ENCODE measurements at regions not wholly inside any gene's neighbourhood (a gene's known extent, or its start where the extent isn't known, plus 50 kb on each side); places are given as distances from the start of the nearest gene placed in this dataset.
"Not testable (repeated sequence)": the region's sequence is repeated elsewhere in the genome, so short reads cannot be mapped to it uniquely, and the experiment has no call there.

DNA sequence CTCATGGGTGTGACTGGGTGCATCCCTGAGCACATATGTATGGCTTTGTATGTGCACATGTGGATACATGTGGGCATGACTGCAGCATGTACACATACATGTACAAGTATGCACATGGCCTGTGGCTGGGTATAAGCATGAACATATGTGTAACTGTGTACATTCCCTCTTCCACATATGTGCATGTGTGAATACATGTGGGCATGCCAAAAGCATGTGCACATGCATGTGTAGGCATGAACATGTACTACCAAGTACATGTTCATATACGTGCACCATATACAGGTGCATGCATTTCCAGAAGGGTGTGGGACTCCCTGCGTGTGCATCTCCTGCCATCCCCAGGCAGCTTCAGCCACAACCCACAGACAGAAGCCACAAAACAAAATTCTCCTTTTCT lies 208.2 kb downstream of the MN1 start:
- DNase-seq, result no peak

DNA sequence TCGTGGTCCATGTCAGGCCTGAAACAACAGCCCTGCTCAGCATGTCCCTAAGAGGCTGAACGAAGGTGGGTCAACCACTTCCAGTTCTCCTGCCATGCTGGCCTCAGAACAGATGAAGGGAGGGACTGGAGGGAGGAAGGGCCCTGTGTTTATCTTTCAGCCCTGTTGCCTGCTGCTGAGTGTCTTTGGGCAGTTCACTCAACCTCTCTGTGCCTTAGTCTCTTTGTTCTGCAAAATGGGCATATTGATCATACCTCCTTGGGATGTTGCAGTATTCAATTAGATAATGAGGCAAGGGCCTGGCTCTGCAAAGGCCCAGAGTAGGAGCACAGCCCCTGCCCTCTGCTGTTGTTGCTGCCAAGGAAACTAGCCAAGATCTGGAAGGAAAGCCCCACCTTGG lies 207.5 kb downstream of the MN1 start:
- no peak for DNase-seq

DNA sequence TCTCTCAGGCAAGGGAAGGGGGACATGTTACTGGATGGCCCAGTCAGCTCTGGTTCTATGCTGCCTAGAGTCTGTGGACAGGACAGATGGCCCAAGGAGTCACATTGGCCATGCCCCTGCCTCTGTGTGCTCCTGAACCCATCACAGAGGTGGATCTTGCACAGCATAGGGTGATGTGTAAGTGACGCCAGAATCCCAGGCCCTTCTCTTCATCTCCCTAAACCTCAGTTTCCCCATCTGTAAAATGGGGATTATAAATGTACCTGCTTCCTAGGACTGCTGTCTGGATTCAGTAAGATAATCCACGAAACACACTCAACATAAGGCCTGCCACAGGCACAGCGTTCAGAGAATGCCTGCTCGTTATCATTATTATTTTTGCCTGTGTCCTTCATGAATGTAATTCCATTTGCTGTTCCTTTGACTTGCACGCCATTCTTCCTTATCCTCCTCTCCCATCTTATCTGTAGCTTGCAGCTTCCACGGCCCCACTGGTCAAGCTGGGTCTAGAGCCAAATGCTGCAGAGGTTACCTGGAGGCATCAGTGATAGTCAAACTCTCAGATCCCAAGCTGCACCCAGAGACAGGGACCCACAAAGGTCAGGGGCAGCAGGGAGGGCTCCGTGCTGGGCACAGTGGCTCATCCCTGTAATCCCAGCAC lies 207.0 kb downstream of the MN1 start:
- no peak for DNase-seq

DNA sequence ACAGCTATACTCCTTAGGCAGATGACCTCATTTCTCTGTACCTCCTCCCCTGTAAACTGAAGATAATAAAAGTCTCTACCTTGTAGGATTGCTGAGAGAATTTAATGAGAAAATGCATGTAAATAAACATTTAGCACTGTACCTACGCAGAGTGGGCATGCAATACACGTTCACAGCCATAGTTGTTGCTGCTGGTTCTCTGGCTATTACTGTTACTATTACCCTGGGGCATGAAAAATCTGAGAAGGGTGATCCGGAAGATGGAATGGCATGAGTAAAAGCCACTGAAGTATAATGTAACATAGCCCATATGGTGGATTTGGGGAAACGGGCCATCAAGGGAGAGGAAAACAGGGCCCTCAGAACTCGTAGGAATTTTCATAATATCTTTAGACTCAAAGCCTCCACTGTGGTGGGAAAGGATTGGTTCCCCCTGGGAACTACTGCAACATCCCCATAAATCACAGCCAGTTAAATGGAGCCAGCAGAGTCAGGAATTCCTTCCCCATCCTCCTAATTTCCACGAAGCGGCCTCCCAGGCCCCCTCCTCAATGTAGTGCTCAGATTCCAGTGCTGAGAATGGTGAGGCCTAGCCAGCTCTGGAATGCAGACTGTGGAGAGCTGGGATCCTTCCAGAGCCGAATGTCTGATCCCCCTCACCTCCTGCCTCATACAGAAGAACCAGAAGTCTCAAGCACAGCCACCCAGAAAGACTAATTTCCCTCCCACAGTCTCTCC lies 205.3 kb downstream of the MN1 start:
- DNase-seq, result no peak

DNA sequence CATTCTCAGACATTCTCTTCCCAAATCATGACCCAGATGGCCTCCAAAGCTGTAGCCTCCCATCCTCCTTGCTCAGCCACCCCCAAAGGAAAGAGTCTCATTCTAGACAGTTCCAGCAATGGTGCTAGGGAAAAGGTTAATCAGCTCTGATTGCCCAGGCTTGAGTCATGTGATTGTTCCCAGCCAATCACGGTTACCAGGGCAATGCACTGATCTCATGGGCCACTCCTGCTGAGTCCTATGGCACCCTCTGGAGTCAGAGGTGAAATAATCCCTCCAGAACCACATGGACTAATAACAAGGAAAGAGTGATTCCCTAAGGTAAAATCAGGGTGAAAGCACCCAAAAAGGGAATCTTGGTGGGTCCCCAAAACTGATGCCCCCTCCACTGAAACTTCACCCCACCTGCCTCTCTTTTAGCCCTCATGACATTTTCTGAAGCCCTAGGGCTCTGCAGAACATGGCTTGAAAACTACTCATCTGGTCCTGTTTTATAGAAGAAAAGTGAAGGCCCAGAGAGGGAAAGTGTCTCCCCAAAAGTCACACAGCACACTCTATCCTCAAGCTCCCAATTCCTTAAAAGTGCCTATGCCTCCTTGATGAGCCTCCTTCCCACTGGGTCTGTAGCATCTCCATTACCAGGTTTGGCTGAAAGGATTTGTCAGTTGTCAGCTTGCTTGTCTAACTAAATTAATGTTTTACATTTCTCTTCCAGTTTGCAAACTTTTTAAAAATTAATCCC lies 203.7 kb downstream of the MN1 start:
- DNase-seq, result no peak

DNA sequence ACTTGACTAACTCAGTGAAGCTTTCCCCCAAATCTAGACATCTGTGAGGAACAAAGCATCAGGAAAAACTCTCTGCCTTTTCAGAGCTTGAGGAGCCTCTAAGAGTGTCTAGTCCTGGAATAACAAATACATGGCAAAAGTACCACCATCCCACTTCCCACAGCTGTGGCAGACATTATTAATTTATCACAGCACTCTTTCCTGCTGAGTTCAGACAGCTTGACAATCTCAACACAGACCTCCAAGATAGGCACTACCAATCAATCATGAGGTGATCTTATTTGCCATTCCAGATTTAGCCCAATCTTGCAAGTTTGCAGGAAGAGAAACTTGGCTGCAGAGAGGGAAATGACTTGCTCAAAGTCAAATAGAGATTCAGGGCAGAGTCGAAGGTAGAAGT lies 202.8 kb downstream of the MN1 start:
- no peak for DNase-seq

DNA sequence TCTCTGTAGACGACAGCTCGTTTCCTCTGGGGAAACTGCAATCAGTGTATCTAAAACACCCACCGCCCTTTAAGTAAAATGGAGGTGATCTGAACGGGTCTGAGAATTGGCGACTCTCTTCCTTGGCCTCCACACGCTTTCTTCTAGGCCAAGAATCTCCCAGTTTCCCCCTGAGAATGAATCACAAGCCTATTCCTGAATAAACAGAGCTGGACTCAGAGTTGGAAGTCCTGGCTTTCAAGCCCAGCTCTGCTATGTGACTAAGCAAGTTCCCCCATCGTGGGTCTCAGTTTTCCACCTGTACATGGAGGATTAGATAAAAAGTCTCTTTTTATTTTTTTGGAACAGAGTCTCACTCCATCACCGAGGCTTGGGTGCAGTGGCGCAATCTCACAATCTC lies 200.4 kb downstream of the MN1 start:
- DNase-seq, result no peak

DNA sequence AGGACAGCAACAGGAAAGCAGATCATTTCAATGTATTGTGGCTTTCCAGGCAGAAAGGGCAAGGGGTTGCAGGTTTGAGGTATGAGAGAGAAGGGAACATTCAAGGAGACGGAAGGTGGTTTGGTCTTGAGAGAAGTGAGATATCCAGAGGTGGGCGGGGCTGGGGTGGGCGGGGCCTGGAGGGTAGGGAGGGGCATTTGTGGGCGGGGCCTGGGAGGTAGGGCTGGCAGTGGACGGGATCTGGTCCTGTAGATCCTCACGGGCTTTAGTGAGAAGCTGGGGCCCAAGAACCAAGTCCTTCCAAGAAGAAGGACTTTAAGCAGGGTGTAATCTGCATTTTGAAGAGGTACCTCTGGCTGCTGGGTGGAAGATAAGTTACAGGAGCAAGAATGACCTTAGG lies 199.2 kb downstream of the MN1 start:
- no peak for DNase-seq

DNA sequence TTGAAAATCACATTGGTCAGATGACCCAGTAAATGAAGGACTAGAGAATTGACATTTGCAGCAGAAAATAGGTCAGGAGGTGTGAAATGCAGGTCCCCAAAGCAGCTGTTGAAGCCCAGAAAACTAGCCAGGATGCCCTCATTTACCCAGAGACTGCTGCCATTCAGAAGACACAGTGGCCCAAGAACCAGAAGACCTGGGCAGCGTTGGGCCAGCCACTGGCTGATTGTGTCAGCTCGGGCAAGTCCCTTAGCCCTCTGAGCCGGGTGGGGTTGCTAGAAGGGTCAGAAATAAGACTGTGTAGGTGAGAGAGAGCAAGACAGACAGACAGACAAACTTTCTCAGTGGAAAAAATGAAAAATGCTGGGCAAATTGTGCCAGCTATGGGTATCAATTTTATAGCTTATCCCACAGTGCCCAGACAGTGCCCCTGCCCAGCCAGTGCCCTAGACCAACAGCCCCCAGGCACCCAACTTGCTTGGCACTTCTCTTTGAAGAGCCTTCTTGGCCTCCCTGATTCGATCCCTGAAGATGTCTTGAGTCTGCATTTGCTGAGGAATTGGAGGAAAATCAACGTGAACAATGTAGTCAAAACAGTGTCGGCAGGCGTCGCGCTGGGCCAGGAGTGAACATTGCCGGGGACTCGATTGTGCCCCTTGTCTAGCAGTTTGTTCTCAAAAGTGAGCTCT lies 198.3 kb downstream of the MN1 start:
- DNase-seq, result no peak

DNA sequence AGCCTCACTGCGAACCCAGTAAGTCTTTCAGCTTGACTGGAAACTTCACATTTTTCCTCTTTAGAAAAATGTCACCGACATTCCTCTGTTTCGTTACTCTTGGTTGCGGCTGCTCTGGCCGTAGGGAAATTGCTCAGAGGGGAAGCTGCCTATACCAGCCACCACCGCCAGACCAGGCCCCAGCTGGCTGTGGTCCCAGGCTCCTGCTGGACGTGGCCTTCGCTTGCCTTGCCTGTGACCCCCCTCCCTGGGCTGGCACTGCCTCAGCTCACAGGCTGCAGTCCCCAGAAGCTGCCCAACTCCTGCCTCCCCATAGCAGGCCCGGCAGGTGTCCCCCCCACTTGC lies 197.8 kb downstream of the MN1 start:
- no peak for DNase-seq

DNA sequence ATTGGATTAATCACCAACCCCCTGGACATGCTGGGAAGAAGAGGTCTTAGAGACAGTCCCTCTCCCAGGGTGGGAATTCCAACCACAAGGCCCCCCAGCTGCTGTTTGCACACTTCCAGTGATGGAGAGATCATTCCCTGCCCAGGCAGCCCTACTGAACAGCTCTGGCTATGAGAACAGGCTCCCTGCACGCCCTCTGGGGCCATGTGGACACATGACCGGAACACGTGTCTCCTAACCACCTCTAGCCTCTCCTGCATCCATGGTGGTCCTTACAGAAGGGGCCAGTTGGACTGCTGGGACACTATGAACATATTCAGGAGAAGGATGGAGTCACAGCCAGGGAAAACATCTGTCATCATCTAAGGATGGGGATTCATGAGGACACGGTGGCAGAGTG lies 196.2 kb downstream of the MN1 start:
- DNase-seq, result no peak

DNA sequence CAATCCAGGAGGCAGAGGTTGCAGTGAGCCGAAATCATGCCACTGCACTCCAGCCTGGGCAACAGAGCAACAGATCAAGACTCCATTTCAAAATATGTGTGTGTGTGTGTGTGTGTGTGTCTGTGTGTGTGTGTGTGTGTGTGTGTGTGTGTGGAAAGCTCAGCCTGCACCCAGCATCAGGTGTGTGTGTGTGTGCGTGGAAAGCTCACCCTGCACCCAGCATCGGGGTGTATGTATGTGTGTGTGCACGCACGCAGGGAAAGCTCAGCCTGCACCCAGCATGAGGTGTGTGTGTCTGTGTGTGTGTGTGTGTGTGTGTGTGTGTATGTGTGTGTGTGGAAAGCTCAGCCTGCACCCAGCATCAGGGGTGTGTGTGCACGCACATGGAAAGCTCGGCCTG lies 193.8 kb downstream of the MN1 start:
- not testable (repeated sequence) for DNase-seq

DNA sequence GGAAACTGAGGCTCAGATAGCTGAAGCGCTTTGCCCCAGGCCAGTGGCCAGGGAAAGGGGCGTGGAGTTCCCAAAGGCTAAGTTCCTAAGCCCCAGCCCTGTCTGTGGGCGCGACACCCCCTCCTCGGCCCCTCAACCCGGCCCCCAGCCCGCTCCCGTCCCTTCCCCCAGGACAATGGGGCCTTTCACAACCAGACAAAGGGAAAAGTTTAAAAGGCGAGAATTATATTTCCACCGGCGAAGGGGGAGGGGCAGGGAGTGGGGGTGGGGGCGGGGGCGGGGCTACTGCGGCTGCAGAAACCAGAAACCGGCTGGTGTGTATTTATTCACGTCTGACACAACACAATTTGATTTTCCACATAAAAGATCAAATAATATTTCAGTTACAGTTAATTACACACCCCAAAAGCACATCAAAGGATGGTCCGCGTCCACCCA lies 192.1 kb downstream of the MN1 start:
- no peak for DNase-seq

DNA sequence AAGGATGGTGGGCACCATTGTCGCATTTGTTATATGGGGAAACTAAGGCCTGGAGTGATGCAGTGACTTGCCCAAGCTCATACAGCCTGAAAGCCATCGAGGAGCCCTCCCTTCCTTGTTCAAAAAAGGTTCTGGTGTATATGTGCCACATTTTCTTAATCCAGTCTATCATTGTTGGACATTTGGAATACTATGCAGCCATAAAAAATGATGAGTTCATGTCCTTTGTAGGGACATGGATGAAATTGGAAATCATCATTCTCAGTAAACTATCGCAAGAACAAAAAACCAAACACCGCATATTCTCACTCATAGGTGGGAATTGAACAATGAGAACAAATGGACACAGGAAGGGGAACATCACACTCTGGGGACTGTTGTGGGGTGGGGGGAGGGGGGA lies 191.4 kb downstream of the MN1 start:
- DNase-seq, result not testable (repeated sequence)

DNA sequence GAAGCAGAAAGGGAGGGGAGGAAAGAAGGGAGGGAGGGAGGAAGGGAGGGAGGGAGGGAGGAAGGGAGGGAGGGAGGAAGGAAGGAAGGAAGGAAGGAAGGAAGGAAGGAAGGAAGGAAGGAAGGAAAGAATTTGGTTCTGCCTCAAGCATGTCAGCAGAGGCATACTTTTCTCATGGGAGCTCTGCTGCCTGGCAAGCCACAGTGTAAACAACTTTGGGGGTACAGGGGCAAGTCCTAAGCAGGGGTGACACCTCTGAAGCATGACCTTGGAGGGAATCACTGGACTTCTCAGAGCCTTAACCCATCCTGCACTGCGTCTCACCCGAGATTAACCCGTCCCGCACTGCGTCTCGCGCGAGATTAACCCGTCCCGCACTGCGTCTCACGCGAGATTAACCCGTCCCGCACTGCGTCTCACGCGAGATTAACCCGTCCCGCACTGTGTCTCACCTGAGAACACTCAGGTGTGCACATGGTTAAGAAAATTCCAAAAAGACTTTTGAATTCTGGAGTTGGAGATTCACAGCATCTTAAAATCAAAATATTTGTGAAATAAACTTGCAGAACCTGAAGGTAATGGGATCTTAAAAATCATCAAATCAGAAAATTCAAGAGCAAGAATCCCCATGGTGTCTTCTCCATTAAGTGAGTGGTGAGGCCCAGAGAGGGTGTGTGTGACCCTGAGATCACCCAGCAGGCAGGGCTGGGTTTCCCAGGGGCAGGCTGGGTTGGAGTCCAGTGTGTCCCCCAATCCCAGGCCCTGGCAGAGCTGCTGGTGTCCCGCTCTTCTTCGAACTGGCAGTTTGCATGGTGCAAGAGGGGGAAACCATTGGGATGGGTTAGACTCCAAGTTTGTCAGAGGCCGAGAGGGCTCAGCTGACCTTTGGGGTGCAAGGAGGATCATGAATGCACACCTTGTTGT lies 190.4 kb downstream of the MN1 start:
- no peak for DNase-seq

DNA sequence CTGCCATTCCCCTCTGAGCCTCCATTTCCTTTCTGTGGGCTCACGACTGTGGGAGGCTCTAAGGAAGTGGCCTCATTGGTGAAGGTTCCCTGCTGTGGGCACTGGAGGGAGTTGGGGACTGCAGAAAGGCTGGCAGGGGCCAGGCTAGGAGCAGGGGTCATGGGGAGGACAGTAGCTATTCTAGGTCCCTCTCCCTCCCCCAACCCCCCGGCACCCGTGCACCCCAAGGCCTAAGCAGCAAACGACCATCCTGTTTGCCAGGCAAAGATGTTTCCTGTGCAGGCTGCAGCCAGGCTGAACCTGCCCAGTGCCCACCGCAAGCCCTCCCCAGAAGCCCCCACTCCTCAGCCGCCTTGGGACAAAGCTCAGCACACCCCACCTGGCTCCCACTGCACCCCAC lies 189.4 kb downstream of the MN1 start:
- no peak for DNase-seq

DNA sequence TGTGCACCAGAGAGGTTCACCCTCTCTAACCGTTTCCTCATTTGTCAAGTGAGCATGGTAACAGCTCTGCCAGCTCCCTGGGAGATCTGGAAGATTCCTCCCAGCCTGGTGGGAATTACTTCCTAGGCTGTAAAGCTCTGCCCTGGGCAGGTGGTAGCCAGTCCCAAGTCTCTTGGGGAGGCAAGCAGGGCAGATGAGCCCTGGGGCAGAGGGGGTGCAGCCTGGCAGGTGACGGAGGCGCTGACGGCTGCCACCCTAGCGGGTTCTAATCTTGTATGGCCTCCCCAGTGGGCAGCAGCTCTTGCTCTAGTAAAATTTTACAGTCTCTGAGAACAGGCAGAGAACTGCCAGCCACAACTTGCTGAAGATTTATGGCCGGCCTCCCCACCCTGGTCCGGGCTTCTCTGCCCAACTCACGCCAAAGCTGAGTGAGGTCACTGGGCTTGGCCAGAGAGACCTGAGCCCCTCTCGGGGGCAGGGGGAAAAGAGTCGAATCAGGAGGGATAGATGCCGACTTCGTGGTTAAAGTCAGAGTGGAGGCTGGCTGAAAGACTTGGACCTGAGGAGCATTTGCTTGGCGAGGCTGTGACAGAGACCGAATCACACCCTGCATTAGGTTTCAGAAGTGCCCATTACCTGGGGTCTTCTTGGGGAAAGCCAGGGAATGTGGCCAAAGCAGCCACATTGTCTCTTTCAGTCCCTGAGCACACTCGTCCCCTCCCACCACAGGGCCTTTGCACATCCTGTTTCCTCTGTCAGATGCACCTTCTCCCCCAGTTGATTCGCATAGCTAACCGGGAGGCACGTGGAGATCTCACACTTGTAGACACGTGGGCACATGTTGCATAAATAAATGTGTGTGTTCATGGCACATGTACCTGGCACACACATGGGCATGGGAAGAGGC lies 188.2 kb downstream of the MN1 start:
- no peak for DNase-seq

DNA sequence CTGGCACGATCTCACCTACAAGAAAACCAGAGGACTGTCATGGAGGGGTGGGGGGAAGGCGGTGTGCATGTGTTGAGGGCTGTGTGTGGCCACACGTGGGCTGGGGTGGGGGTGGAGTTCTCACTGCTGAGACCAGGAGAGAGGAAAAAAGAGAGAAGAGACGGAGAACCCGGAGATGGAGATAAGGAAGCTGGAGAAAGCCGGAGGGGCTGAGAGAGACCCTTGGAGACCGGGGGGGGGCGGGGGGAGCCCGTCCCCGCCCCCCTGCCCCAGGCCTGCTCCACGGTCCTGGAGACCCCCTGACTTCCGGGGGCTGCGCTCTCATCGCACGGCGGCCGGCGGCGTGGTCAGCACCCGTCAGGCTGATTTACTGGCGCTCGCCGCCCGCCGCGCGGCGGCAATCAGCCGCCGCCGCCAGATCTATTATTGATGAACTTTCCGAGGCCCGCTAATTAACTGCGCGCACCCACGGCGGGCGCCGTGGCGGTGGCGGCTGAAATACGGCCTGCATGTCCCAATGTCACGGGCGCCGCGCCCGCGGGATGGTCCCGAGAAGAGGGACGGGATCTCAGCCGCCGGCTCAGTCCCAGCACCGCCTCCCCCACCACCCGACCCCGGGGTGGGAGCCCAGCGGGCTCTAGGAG lies 187.4 kb downstream of the MN1 start:
- no peak for DNase-seq

DNA sequence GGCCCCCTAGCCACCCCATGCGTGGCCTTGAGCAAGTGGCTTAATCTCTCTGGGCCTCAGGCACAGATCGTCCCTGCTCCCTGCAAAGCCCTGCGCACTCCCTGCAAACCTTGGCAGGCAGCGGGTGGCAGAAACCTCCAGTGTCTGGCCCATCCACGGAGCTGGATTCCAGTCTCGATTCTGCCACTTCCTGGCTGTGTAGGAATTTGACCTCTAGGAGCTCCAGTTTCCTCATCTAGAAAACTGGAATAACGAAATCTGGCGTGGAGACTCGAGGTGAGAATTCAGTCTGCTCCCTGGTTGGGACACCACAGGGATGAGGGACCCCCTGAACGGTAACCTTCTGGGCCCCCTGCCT lies 186.9 kb downstream of the MN1 start:
- DNase-seq, result no peak

DNA sequence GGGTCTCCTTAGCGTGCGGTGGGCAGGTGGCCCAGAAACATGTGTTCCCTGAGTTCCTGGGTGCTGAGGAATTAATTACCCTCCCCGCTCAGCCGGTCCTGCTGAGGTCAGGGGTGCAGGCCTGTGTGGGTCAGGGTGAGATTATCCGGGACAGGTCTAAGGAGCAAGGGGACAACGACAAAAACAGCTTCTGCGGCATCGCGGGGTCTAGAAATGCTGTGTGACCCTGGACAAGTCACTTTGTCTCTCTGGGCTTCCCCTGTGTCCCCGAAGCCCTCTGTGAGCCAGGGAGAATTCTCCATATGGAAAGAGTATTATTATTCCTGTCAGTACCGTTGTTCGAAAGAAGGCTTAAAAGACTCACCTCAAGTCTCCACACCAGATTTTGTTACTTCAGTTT lies 186.1 kb downstream of the MN1 start:
- DNase-seq, result no peak

DNA sequence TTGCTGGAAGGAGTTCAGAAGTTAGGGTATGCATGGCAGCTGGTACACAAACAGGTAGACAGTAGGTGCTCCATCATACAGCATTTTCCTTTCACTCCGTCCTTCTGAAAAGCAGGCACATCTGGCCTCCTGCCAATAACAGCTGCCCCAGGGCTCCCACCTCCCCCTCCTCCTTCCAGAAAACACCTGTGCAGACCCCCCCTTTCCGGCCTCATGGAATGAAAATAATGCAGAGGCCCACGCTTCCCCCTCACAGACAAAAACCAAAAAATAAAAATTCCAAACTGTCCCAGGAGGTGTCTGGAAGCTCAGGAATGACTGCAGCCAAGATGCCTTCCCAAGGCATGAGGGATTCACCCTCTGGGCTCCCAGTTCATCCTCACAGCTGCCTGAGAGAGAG lies 185.5 kb downstream of the MN1 start:
- no peak for DNase-seq

All from activated CD4-positive, alpha-beta T cell treated with anti-CD3 and anti-CD28 coated beads for 4 hours (primary cell).